Lung microvascular endothelial cell (primary cell): ENCODE measurements at regions not wholly inside any gene's neighbourhood (a gene's known extent, or its start where the extent isn't known, plus 50 kb on each side); places are given as distances from the start of the nearest gene placed in this dataset.

Source experiments
- DNase-seq, 2 donors: peaks; one replicate each; pipeline versions ENCODE4 v3.0.0 to v3.0.0-alpha.2; 2010; ENCODE audit warnings: low read depth in 2 of 2

GRCh38 chr6:146886587-146887446 lies 288.0 kb downstream of the ADGB start:
- DNase-seq, result no peak

GRCh38 chr6:146887447-146888077 lies 288.8 kb downstream of the ADGB start:
- DNase-seq, result no peak

- DNase-seq, result no peak
Measured at GRCh38 chr6:146889303-146889702, 290.5 kb downstream of the ADGB start.

GRCh38 chr6:146890172-146890571 lies 291.4 kb downstream of the ADGB start:
- DNase-seq, result no peak

GRCh38 chr6:146890644-146891434 lies 292.1 kb downstream of the ADGB start:
- DNase-seq, result no peak

- DNase-seq, result peak in 1 of 2 donors; percentile 31
Measured at GRCh38 chr6:146891615-146892265, 293.0 kb downstream of the ADGB start.

- no peak for DNase-seq
Measured at GRCh38 chr6:146892283-146892612, 293.5 kb downstream of the ADGB start.

GRCh38 chr6:146892613-146893401 lies 294.0 kb downstream of the ADGB start:
- peak; percentile 35 to 90 for DNase-seq

GRCh38 chr6:146893690-146894089 lies 294.9 kb downstream of the ADGB start:
- no peak for DNase-seq

GRCh38 chr6:146894624-146895023 lies 295.9 kb downstream of the ADGB start:
- DNase-seq, result no peak

- no peak for DNase-seq
Measured at GRCh38 chr6:146895101-146895771, 296.5 kb downstream of the ADGB start.

GRCh38 chr6:146895772-146896061 lies 296.9 kb downstream of the ADGB start:
- DNase-seq, result no peak

- no peak for DNase-seq
Measured at GRCh38 chr6:146896062-146896813, 297.5 kb downstream of the ADGB start.

GRCh38 chr6:146896960-146897701 lies 298.4 kb downstream of the ADGB start:
- DNase-seq, result no peak

- DNase-seq, result no peak
Measured at GRCh38 chr6:146898069-146898887, 299.5 kb downstream of the ADGB start.

GRCh38 chr6:146898888-146899227 lies 300.1 kb downstream of the ADGB start:
- DNase-seq, result no peak

GRCh38 chr6:146901940-146902816 lies 302.0 kb upstream of the STXBP5 start:
- peak; percentile 14 to 31 for DNase-seq
